ENCODE measurements at regions not wholly inside any gene's neighbourhood (a gene's known extent, or its start where the extent isn't known, plus 50 kb on each side); places are given as distances from the start of the nearest gene placed in this dataset.

DNA sequence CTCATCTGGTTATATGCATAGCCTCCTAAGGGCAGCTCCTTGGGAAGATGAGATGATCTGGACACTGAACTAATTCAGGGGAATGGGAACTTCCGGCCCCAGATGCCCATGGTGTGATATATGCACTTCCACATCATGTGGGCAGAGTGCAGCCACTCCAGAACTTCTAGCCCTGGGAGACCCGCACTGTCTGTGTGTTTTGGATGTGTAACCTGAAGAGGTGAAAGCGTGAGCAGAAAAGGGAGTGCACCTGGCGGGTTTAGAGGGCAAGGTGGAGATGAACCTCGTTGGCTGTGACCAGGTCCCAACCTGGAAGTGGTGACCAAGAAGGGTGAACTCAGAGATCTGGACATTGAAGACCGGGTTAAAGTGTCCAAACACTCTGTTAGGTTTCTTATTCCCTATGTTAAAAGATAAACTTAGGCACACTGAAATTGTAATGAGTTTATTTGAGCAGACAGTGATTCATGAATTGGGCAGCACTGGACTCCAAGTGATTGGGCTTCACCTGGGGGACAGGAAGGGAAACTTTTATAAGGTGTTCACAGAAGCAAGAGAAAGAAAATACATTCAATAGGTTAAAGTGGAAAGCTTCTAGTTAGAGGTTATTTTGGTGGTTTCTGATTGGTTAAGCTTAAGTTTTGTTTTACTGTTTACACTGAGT is 296.2 kb upstream of the SKOR2 start:
- no peaks in the 10 kb centered on the region for H3K36me3 ChIP-seq (replicated peaks in 1 of 2; ENCODE audit: control insufficient read depth in 1 of 2, insufficient read depth in 2 of 2, low read length in 1 of 2)
- H3K27me3 ChIP-seq (ENCODE audit: insufficient read depth): no peaks in the 10 kb centered on the region
- no peak overlapping the region for H3K4me2 ChIP-seq
- no peaks in the 10 kb centered on the region for H3K79me2 ChIP-seq (ENCODE audit: insufficient read depth)
- H4K20me1 ChIP-seq (ENCODE audit: insufficient read depth): no peaks in the 10 kb centered on the region
- no peak for DNase-seq
- H3F3A ChIP-seq (replicated peaks; ENCODE audit: insufficient read depth): no peaks in the 10 kb centered on the region
- ChIA-PET CTCF (no interaction called here), POLR2A (no interaction called here)
- no peak overlapping the region for H3K9ac ChIP-seq
- H3K9me2 ChIP-seq: no peaks in the 10 kb centered on the region
- H3K4me3 ChIP-seq (ENCODE audit: low read depth in 2 of 2, low read length in 1 of 2): no peak overlapping the region
- WGBS (ENCODE audit: low lambda C conversion rate): 16% methylated on average over 6 of the region's 6 CpGs
- H3K27ac ChIP-seq (ENCODE audit: low read depth in 2 of 2, low read length in 1 of 2): no peak overlapping the region
- H3K9me3 ChIP-seq: no peaks in the 10 kb centered on the region
- peaks cover 0 to 3% of the 10 kb centered on the region in 2 experiments; a peak in 1 of 4 replicates for H3K4me1 ChIP-seq (ENCODE audit: control insufficient read depth in 1 of 2, insufficient read depth in 2 of 2, low read depth in 1 of 2, low read length in 1 of 2)
- no peak overlapping the region for H2AFZ ChIP-seq (ENCODE audit: low read depth)
- TF ChIP-seq YY1 (IDR thresholded peaks at IDR 0.05; ENCODE audit: low read depth) (no peak), SIN3A (IDR thresholded peaks at IDR 0.05; ENCODE audit: borderline replicate concordance, low read depth, low read length) (no peak), GABPA (IDR thresholded peaks at IDR 0.05; ENCODE audit: low read depth) (no peak), CHD2 (IDR thresholded peaks at IDR 0.05; ENCODE audit: low read length, partially characterized antibody) (no peak)
- TF ChIP-seq, protein P1, sequence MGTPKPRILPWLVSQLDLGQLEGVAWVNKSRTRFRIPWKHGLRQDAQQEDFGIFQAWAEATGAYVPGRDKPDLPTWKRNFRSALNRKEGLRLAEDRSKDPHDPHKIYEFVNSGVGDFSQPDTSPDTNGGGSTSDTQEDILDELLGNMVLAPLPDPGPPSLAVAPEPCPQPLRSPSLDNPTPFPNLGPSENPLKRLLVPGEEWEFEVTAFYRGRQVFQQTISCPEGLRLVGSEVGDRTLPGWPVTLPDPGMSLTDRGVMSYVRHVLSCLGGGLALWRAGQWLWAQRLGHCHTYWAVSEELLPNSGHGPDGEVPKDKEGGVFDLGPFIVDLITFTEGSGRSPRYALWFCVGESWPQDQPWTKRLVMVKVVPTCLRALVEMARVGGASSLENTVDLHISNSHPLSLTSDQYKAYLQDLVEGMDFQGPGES (IDR thresholded peaks at IDR 0.05; ENCODE audit: low read depth, low read length): no peak
- TF ChIP-seq, protein P2, sequence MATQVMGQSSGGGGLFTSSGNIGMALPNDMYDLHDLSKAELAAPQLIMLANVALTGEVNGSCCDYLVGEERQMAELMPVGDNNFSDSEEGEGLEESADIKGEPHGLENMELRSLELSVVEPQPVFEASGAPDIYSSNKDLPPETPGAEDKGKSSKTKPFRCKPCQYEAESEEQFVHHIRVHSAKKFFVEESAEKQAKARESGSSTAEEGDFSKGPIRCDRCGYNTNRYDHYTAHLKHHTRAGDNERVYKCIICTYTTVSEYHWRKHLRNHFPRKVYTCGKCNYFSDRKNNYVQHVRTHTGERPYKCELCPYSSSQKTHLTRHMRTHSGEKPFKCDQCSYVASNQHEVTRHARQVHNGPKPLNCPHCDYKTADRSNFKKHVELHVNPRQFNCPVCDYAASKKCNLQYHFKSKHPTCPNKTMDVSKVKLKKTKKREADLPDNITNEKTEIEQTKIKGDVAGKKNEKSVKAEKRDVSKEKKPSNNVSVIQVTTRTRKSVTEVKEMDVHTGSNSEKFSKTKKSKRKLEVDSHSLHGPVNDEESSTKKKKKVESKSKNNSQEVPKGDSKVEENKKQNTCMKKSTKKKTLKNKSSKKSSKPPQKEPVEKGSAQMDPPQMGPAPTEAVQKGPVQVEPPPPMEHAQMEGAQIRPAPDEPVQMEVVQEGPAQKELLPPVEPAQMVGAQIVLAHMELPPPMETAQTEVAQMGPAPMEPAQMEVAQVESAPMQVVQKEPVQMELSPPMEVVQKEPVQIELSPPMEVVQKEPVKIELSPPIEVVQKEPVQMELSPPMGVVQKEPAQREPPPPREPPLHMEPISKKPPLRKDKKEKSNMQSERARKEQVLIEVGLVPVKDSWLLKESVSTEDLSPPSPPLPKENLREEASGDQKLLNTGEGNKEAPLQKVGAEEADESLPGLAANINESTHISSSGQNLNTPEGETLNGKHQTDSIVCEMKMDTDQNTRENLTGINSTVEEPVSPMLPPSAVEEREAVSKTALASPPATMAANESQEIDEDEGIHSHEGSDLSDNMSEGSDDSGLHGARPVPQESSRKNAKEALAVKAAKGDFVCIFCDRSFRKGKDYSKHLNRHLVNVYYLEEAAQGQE (IDR thresholded peaks at IDR 0.05; ENCODE audit: low read depth, low read length): no peak

DNA sequence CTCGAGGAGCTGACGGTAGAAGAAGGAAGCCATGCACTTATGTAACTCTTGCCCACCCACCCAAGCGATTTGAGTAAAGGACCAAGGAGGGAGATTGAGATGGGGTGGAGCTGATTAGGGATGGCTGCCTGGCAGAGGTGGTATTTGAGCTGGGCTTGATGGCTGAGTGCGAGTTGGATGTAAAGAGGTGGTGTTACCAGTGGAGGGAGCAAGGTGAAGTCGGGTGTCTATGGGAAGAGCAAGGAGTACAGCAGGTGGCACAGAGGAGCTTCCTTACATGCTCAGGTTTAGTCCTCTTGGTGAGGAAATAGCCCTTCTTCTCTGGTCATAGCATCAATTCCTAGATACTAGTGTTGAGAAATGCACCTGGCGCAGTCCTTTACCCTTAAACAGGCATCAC is 294.2 kb upstream of the SKOR2 start:
- Histone ChIP-seq H3K27ac (ENCODE audit: low read depth in 2 of 2, low read length in 1 of 2) (no peak overlapping the region), H3K9me2 (no peaks in the 10 kb centered on the region), H3K4me1 (ENCODE audit: control insufficient read depth in 1 of 2, insufficient read depth in 2 of 2, low read depth in 1 of 2, low read length in 1 of 2) (peaks cover 0 to 3% of the 10 kb centered on the region in 2 experiments; a peak in 1 of 4 replicates), H3K36me3 (replicated peaks in 1 of 2; ENCODE audit: control insufficient read depth in 1 of 2, insufficient read depth in 2 of 2, low read length in 1 of 2) (no peaks in the 10 kb centered on the region), H3K27me3 (ENCODE audit: insufficient read depth) (no peaks in the 10 kb centered on the region), H3K9me3 (no peaks in the 10 kb centered on the region), H3K79me2 (ENCODE audit: insufficient read depth) (no peaks in the 10 kb centered on the region), H4K20me1 (ENCODE audit: insufficient read depth) (no peaks in the 10 kb centered on the region), H2AFZ (ENCODE audit: low read depth) (no peak overlapping the region), H3K9ac (no peak overlapping the region), H3K4me2 (no peak overlapping the region), H3K4me3 (ENCODE audit: low read depth in 2 of 2, low read length in 1 of 2) (no peak overlapping the region), H3F3A (replicated peaks; ENCODE audit: insufficient read depth) (no peaks in the 10 kb centered on the region)
- ChIA-PET POLR2A (no interaction called here), CTCF (interaction anchor here (1.2 to 1.9 kb wide), 3 partner anchors 9 to 203 kb away, joined by 3 to 6 read pairs (median 4); no protein-coding TSS in a partner anchor)
- TF ChIP-seq, protein P3, sequence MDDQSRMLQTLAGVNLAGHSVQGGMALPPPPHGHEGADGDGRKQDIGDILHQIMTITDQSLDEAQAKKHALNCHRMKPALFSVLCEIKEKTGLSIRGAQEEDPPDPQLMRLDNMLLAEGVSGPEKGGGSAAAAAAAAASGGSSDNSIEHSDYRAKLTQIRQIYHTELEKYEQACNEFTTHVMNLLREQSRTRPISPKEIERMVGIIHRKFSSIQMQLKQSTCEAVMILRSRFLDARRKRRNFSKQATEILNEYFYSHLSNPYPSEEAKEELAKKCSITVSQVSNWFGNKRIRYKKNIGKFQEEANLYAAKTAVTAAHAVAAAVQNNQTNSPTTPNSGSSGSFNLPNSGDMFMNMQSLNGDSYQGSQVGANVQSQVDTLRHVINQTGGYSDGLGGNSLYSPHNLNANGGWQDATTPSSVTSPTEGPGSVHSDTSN (IDR thresholded peaks at IDR 0.05): no peak
- TF ChIP-seq, protein P4, sequence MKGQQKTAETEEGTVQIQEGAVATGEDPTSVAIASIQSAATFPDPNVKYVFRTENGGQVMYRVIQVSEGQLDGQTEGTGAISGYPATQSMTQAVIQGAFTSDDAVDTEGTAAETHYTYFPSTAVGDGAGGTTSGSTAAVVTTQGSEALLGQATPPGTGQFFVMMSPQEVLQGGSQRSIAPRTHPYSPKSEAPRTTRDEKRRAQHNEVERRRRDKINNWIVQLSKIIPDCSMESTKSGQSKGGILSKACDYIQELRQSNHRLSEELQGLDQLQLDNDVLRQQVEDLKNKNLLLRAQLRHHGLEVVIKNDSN (IDR thresholded peaks at IDR 0.05; ENCODE audit: borderline replicate concordance, low read depth): no peak
- no peak for TF ChIP-seq SMC3 (IDR thresholded peaks at IDR 0.05; ENCODE audit: low read depth, low read length)
- TF ChIP-seq FOSL2 (IDR thresholded peaks at IDR 0.05; ENCODE audit: borderline replicate concordance, low read depth): no peak
- TF ChIP-seq, protein P5, sequence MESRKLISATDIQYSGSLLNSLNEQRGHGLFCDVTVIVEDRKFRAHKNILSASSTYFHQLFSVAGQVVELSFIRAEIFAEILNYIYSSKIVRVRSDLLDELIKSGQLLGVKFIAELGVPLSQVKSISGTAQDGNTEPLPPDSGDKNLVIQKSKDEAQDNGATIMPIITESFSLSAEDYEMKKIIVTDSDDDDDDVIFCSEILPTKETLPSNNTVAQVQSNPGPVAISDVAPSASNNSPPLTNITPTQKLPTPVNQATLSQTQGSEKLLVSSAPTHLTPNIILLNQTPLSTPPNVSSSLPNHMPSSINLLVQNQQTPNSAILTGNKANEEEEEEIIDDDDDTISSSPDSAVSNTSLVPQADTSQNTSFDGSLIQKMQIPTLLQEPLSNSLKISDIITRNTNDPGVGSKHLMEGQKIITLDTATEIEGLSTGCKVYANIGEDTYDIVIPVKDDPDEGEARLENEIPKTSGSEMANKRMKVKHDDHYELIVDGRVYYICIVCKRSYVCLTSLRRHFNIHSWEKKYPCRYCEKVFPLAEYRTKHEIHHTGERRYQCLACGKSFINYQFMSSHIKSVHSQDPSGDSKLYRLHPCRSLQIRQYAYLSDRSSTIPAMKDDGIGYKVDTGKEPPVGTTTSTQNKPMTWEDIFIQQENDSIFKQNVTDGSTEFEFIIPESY (IDR thresholded peaks at IDR 0.05; ENCODE audit: borderline replicate concordance, low read depth): no peak
- TF ChIP-seq GABPA (IDR thresholded peaks at IDR 0.05; ENCODE audit: low read depth): no peak
- TF ChIP-seq MEF2A (IDR thresholded peaks at IDR 0.05; ENCODE audit: borderline replicate concordance, low read depth): no peak
- TF ChIP-seq CHD2 (IDR thresholded peaks at IDR 0.05; ENCODE audit: low read length, partially characterized antibody): no peak
- no peak for DNase-seq
- 23% methylated on average over 6 of the region's 6 CpGs for WGBS (ENCODE audit: low lambda C conversion rate)

Data from SK-N-SH (cell line).